Effector CD8-positive, alpha-beta T cell (primary cell): ENCODE measurements at regions not wholly inside any gene's neighbourhood (a gene's known extent, or its start where the extent isn't known, plus 50 kb on each side); places are given as distances from the start of the nearest gene placed in this dataset.
"Not testable (repeated sequence)": the region's sequence is repeated elsewhere in the genome, so short reads cannot be mapped to it uniquely, and the experiment has no call there.

Source experiments
- DNase-seq: peaks from one replicate; lab custom pipeline; 2025; lab: John Stamatoyannopoulos, UW

- DNase-seq: no peak
Observed at GRCh38 chr22:47504962-47505361, 742.5 kb downstream of the TBC1D22A start.

DNA sequence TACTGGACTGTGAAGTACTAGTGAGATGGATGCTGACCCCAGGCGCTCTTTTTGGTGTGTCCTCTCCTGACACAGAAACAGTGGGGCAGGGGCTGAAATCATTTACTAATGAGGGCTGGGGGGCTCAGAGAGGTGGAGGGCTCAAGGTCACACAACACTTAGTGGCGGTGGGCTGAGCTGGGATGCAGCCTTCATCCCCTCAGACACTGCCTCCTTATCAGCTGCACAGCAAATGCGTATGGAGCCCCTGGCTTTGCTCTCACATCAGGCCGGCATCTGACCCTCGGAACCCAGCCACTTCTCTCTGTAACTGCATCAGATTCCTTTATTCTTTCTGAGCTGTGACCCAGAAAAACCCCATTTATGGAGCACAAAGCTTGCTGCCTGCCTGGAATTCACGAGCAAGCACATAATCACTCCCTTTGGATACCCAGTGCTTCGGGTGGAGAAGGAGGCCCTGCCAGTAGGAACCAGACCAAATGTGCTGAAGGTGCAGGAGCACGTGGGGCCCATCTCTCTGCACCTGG is 736.6 kb downstream of the TBC1D22A start:
- DNase-seq: no peak

DNA sequence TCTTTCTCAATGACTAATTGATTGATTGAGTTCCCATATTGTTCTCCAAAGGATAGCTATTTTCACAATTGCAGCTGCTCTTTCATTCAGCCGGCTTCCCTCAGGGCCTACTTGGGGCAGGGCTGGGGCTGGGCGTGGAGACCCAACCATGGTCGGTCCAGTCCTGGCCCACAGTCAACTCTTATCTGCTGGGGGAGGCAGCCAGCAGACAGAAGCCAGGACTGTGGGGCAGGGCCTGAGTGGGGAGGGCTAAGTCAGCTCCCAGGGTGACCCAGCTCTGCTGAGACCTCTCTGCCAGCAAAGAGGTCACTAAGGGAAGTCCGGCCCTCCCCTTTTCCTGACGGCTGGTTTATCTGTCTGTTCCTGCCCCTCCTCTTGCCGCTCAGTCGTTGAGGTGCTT is 735.2 kb downstream of the TBC1D22A start:
- DNase-seq: no peak

- DNase-seq: no peak
Observed at GRCh38 chr22:47495110-47495509, 732.7 kb downstream of the TBC1D22A start.

- not testable (repeated sequence) for DNase-seq
Observed at GRCh38 chr22:47488131-47488530, 725.7 kb downstream of the TBC1D22A start.

DNA sequence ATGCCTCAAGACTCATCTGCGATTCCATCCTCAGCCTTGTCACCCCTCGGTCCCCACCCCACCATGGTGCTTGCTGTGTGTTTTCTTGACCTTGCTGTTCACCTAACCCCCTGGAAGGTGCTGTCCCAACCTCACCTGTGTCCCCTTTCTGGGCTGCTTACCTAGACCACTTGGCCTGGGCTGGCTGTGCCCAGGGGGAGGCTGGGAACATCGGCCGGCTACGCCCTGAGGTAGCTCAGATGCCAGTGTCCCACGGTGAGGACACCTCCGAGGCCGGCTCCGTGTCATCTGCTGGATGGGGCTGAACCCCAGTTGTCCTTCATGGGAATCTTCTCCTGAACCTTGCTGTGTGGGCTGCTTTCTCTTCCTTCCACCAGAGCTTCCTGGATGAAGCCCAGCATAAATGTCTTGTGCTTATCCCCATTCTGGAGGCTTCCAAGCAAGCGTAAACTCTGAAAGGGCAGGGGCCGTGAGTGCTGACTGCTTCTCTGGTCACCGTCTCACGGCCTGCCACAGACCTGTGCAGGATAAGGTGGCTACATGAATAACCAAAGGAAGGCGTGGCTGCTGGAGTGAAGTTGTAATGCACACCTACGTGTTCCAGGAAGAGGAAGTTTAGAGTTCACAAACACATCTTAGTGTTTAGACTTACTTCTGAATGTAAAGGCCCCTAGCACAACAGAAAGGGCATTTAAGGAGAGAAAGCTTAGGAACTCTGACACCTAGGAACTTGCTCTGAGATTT is 724.3 kb downstream of the TBC1D22A start:
- DNase-seq: no peak

DNA sequence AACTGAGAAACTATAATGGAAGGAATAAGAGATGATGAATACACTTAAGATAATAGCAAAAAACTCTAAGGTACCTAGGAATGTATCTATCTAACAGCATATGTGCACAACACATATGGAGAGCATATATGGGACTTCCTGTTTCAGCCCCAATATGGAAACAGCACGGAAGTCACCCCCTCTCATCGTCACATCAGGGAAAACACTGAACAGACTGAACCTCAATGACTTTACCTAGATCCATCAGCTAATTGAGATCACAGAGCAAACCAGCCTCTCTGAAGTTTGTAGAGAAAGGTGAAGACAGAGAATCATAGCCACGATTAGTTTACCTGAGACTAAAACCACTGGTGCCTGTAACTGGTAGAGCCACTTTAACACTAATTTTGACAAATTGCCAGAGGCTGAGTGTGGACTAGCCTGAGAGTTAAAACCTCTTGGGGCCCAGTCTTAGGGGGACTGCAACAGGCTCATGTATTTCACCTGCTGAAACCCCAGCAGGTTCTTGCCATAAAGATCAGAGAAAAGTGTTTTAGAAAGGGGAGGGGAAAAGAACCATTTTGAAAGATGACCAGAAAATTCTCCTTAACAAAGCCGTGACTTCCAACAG is 722.6 kb downstream of the TBC1D22A start:
- DNase-seq: no peak

- DNase-seq: no peak
Observed at GRCh38 chr22:47476231-47476630, 713.8 kb downstream of the TBC1D22A start.

GRCh38 chr22:47474895-47475294 is 712.4 kb downstream of the TBC1D22A start:
- no peak for DNase-seq

DNA sequence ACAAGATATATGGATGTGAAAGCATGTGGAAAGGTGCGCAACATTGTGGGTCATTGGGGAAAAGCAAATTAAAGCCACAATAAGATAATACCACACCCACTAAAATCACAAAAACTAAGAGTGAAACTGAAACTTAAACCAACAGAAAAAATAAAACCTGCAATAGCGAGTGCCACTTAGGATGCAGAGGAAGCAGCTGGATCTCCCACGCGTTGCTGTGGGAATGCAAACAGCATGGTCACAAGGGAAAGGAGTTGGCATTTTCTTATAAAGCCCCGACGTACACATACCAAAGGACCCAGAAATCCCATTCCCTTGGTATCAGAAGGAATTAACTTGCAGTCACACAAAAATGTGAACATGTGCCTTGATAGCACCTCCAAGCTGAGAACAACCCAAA is 712.0 kb downstream of the TBC1D22A start:
- DNase-seq: no peak

DNA sequence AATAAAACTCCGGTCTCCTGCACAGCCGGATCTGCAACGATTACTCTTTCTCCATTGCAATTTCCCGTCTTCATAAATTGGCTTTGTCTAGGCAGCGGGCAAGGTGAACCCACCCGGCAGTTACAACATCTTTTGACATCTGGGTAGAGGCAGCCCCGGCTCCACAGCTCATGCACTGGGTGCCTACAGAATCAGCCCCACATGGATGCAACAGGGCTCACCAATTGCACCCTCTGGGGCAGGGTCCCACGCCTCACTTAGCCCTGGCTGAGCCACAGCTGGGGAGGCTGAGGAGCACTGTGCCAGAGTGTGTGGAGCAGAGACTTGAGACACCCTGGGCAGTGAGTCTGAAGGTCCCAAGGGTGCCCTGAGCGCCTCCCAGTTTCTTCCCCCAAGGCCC is 710.2 kb downstream of the TBC1D22A start:
- DNase-seq: no peak

DNA sequence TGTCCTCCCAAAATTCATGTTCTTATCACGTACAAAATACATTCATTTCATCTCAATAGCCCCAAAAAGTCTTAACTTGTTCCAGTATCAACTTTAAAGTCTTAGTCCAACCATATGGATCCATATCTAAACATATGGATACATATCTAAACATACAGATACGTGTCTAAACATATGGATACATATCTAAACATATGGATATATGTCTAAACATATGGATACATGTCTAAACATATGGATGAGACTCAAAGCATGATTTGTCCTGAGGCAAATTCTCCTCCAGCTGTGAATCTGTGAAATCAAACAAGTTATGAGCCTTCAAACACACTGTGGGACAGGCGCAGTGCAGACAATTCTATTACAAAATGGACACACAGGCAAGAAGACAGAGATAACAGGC is 709.0 kb downstream of the TBC1D22A start:
- no peak for DNase-seq

DNA sequence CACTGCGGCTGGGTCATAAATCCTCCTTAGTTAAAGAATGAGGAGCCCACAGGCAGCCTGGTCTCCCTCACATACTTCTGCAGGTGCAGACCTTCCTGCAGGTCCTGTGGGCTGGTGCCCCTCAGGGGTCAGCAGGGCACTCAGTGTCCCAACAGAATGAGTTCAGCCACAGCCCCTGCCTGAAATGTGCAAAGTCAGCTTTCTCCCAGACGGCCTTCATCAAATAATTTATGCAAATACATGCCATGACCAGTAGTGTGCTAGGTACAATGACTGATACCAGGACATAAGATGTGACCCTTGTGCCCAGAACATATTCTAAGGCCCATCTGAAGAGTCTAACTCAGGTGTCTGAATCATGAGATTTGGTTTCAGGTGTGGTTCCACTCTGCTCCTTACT is 703.4 kb downstream of the TBC1D22A start:
- DNase-seq: no peak

DNA sequence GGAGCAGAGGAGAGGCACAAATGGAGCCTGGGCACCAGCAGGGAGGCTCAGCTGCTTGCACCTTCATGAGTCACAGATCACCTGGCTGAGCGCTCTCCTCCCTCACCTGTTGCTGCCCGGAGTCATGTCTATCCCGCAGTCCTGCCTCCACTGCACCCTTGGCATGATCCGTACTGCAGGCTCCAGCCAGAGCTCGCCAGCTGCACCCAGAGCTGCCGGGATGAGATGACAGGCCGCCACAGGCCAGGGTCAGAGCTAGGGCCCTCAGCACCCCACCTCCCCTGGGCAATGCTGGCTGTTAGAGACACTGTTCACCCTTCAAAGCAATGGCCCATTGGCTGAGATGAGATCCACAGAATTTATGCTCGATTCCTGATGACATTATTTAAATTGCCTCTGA is 702.8 kb downstream of the TBC1D22A start:
- DNase-seq: no peak

- DNase-seq: no peak
Observed at GRCh38 chr22:47463220-47463619, 700.8 kb downstream of the TBC1D22A start.

- DNase-seq: no peak
Observed at GRCh38 chr22:47460861-47461260, 698.4 kb downstream of the TBC1D22A start.

DNA sequence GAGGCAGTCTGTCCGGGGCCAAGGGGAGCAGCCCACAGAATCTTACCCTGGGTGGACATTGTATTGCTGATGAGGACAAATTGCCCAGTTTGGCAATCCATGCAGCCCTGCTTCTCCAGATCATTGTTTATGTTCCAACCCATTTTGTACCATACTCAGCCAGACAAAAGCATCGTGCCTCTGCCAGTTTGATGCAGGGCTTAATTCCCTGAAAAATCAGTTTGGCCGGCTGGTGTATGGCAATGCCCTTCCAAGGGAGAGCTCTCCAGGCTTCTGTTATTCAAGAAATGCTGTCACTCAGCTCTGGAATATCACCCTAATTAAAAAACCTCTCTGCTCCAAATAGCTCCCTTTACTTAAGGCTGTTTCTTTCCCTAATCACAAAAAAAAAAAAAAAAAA is 697.7 kb downstream of the TBC1D22A start:
- DNase-seq: no peak

- DNase-seq: no peak
Observed at GRCh38 chr22:47458348-47458747, 695.9 kb downstream of the TBC1D22A start.

DNA sequence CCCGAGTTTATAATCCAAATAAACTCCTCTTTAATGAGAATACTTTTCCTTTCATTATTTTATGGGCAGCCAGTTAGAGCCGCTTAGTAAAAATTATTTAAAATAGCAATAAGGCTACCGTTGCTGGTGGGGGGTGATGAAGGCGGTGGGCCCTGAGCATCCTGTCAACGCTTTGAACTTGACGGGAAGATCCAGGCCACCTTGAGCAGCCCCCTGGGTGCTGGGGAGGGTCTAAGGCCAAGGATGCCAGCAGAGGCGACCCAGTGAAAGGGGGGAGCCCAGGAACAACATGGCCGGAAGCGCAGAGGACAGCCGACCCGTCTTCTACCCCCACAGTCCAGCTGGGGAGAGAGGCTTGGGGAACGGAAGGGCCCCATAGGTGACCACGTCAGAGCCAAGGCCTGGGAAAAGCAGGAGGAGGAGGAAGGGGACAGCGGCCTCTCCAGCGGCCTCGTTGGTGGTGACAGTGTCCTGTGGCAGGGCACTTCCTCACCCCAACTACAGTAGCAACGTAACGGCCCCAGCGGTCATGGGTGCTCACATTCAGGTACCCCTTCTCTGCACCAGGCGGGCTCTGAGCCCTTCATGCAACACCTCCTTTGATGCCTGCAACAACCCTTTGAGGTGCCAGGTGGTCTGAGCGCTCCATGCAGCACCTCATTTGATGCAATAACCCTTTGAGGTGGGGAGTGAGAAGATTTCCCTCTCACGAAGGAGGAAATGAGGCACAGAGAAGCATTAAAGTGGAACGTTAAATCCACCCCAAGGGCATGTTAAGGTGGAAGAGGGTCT is 695.3 kb downstream of the TBC1D22A start:
- no peak for DNase-seq

- no peak for DNase-seq
Observed at GRCh38 chr22:47457021-47457420, 694.6 kb downstream of the TBC1D22A start.

DNA sequence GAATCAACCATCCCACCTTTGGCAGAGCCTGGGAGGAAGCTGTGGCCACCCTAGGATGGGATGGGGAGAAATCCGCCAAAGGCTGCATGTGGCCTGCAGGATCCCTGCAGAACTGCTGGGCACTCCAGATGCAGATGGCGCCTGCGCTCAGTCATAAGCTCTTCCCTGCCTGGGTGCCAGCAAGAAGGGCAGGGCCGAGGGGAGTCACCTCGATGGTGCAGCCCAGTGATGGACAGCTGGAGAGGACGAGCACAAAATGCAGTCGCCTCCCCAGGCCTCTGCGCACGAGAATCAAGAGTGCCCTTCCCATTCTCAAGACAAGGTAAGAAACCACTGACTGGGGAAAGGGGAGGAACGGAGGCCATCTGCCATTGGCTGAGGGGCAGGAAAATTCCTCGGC is 693.6 kb downstream of the TBC1D22A start:
- DNase-seq: no peak

- DNase-seq: no peak
Observed at GRCh38 chr22:47453049-47453448, 690.6 kb downstream of the TBC1D22A start.

GRCh38 chr22:47452184-47452583 is 689.7 kb downstream of the TBC1D22A start:
- no peak for DNase-seq
